B cell (primary cell): ENCODE measurements at regions not wholly inside any gene's neighbourhood (a gene's known extent, or its start where the extent isn't known, plus 50 kb on each side); places are given as distances from the start of the nearest gene placed in this dataset.

Source experiments
- ATAC-seq: fragments of 200-7000 bp; cut with Tn5 transposase; one replicate; pipeline ENCODE4 v1.10.0; 2021; ENCODE audit warnings: low read depth, mild to moderate bottlenecking, moderate number of reproducible peaks, moderate library complexity
- CTCF ChIA-PET: fragments of 350-600 bp; sonication (Branson Sonifier 250); formaldehyde crosslinking; loops from one replicate; lab custom pipeline; 2021; ENCODE audit warnings: antibody characterized with exemption, inconsistent platforms; lab: Charles Lee
- POLR2A ChIA-PET: fragments of 350-600 bp; sonication (Branson Sonifier 250); formaldehyde crosslinking; loops from one replicate; lab custom pipeline; 2021; ENCODE audit warnings: antibody characterized with exemption; lab: Charles Lee
- DNase-seq: peaks from one replicate; pipeline ENCODE4 v3.0.0; 2013
- H2AFZ ChIP-seq: 2 replicates; pipeline ENCODE4 v1.6.1; 2012; ENCODE audit warnings: mild to moderate bottlenecking, low read depth, low read length; ENCODE audit not compliant: insufficient read depth, poor library complexity, severe bottlenecking
- H3K27ac ChIP-seq, 2 donors: 1 replicate in 1 of 2; 2 replicates in 1 of 2; pipeline ENCODE4 v1.5.1; 2012 to 2013; ENCODE audit warnings: low read length in 2 of 2, mild to moderate bottlenecking in 2 of 2, moderate library complexity in 1 of 2
- H3K27me3 ChIP-seq, 4 experiments: fragments of 200-600 bp in 1 of 4; sonication (generic) in 1 of 4; replicated peaks in 1 of 4; 1 replicate in 2 of 4; 2 replicates in 2 of 4; pipeline versions ENCODE4 v1.6.1 to v1.7.0; 2013 to 2016; ENCODE audit warnings: low read length in 3 of 4, mild to moderate bottlenecking in 2 of 4, mixed read lengths in 1 of 4, moderate library complexity in 1 of 4; ENCODE audit not compliant: insufficient read depth in 4 of 4, control insufficient read depth in 3 of 4; ENCODE audit errors: control extremely low read depth in 1 of 4
- H3K36me3 ChIP-seq, 2 experiments: replicated peaks in 1 of 2; 1 replicate in 1 of 2; 2 replicates in 1 of 2; pipeline versions ENCODE4 v1.6.1 to v1.7.1; 2013; ENCODE audit warnings: low read length in 1 of 2; ENCODE audit not compliant: insufficient read depth in 2 of 2, control insufficient read depth in 1 of 2; ENCODE audit errors: control extremely low read depth in 1 of 2, extremely low read depth in 1 of 2
- H3K4me1 ChIP-seq, 2 donors: fragments of 200-600 bp in 1 of 2; sonication (generic) in 1 of 2; 1 replicate in 1 of 2; 2 replicates in 1 of 2; pipeline versions ENCODE4 v1.5.1 to v1.6.1; 2013 to 2017; ENCODE audit warnings: low read length in 2 of 2; ENCODE audit not compliant: control insufficient read depth in 2 of 2, insufficient read depth in 2 of 2
- H3K4me2 ChIP-seq: replicated peaks from 2 replicates; pipeline ENCODE3; 2012; ENCODE audit warnings: mild to moderate bottlenecking, low read depth, low read length; ENCODE audit not compliant: poor library complexity, severe bottlenecking
- H3K4me3 ChIP-seq, 5 experiments: fragments of 200-600 bp in 1 of 5; sonication (generic) in 1 of 5; 1 replicate in 3 of 5; 2 replicates in 2 of 5; pipeline versions ENCODE4 v1.5.1 to v1.7.0; 2011 to 2016; ENCODE audit warnings: low read length in 4 of 5, mild to moderate bottlenecking in 4 of 5, low read depth in 2 of 5, control low read depth in 1 of 5, moderate library complexity in 1 of 5; ENCODE audit not compliant: insufficient read depth in 1 of 5; ENCODE audit errors: control extremely low read depth in 1 of 5, extremely low read depth in 1 of 5
- H3K79me2 ChIP-seq: fragments of 200-600 bp; sonication (generic); one replicate; pipeline ENCODE4 v1.6.0; 2016; ENCODE audit warnings: low read length; ENCODE audit not compliant: control insufficient read depth, insufficient read depth
- H3K9ac ChIP-seq: fragments of 200-600 bp; sonication (generic); 2 replicates; pipeline ENCODE4 v1.6.1; 2017; ENCODE audit warnings: mild to moderate bottlenecking, low read length, moderate library complexity
- H3K9me3 ChIP-seq, 3 donors: one replicate each; pipeline versions ENCODE4 v1.6.1 to v1.7.1; 2013; ENCODE audit warnings: low read length in 2 of 3; ENCODE audit not compliant: control insufficient read depth in 2 of 3, insufficient read depth in 1 of 3; ENCODE audit errors: control extremely low read depth in 1 of 3
- H4K20me1 ChIP-seq: 2 replicates; pipeline ENCODE4 v1.6.0; 2012; ENCODE audit warnings: mild to moderate bottlenecking, low read length; ENCODE audit not compliant: insufficient read depth, control insufficient read depth, poor library complexity, severe bottlenecking
- H3K27ac Mint-ChIP-seq: one replicate; pipeline ENCODE4 v1.8.0; 2021; ENCODE audit warnings: mixed read lengths
- H3K27me3 Mint-ChIP-seq: one replicate; pipeline ENCODE4 v1.8.0; 2021; ENCODE audit warnings: mixed read lengths
- H3K4me1 Mint-ChIP-seq: one replicate; pipeline ENCODE4 v1.8.0; 2021; ENCODE audit warnings: mixed read lengths
- H3K4me3 Mint-ChIP-seq: one replicate; pipeline ENCODE4 v1.8.0; 2021; ENCODE audit warnings: mixed read lengths
- H3K9me3 Mint-ChIP-seq: one replicate; pipeline ENCODE4 v1.8.0; 2022; ENCODE audit warnings: mixed read lengths; ENCODE audit not compliant: insufficient read depth
- EZH2 ChIP-seq: IDR thresholded peaks from 2 replicates; pipeline ENCODE4 v1.6.1; 2012; ENCODE audit warnings: borderline replicate concordance, low read depth, mild to moderate bottlenecking, moderate library complexity, low read length; ENCODE audit not compliant: insufficient read depth, poor library complexity, severe bottlenecking
- WGBS: methylation state at CpG from one replicate; pipeline ENCODE4 v1.1.5; 2013; ENCODE audit warnings: missing lambda C conversion rate; ENCODE audit not compliant: insufficient coverage; 5-methylcytosine and 5-hydroxymethylcytosine counted together
- intact Hi-C: fragments of 100-400 bp; cut with micrococcal nuclease; formaldehyde crosslinking; loops from one replicate; pipeline ENCODE4 v1.10.0; 2022
- TF ChIP-seq, protein P1 (sequence below): fragments of 200-600 bp; IDR thresholded peaks from one replicate; pipeline ENCODE4 v1.8.0; 2022; ENCODE audit warnings: antibody characterized with exemption, mild to moderate bottlenecking

DNA sequence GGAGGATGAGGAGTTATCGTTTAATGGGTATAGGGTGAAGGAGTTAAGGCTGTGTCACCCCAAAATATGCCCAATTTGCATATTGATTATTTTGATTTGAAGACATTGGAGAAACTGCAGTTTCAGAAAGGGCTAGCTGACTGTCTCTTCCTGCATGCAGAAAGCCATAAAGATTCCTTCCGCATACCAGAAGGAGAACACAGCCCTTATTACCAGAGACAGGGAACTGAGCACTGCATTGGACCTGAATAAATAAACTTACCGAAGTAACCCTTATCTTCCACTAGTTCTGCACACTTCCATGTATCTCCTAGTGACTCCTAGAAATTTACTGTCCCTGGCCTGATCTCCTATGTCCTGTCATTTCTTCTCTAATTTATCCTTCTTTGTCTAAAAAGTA lies 821.9 kb upstream of the AUTS2 start:
- no peak for ATAC-seq
- Histone ChIP-seq H3K9me3 (peaks cover 0 to 13% (median 0%) of the 10 kb centered on the region in 3 donors), H3K27me3 (no peaks in the 10 kb centered on the region), H3K36me3 (no peaks in the 10 kb centered on the region), H3K27ac (no peak overlapping the region), H3K4me3 (no peak overlapping the region), H3K4me1 (no peaks in the 10 kb centered on the region), H4K20me1 (no peaks in the 10 kb centered on the region), H2AFZ (no peak overlapping the region), H3K4me2 (no peak overlapping the region), H3K79me2 (no peaks in the 10 kb centered on the region), H3K9ac (no peak overlapping the region)
- no peaks in the 10 kb centered on the region for H3K9me3 Mint-ChIP-seq
- no peak overlapping the region for H3K27ac Mint-ChIP-seq
- intact Hi-C loops = no loop called here
- no peak overlapping the region for H3K4me3 Mint-ChIP-seq
- ChIA-PET POLR2A (no interaction called here), CTCF (no interaction called here)
- no peak for DNase-seq
- WGBS = 77% methylated on average over 3 of the region's 3 CpGs
- no peaks in the 10 kb centered on the region for H3K27me3 Mint-ChIP-seq
- no peaks in the 10 kb centered on the region for H3K4me1 Mint-ChIP-seq
- no peak for TF ChIP-seq EZH2
- TF ChIP-seq, protein P1, sequence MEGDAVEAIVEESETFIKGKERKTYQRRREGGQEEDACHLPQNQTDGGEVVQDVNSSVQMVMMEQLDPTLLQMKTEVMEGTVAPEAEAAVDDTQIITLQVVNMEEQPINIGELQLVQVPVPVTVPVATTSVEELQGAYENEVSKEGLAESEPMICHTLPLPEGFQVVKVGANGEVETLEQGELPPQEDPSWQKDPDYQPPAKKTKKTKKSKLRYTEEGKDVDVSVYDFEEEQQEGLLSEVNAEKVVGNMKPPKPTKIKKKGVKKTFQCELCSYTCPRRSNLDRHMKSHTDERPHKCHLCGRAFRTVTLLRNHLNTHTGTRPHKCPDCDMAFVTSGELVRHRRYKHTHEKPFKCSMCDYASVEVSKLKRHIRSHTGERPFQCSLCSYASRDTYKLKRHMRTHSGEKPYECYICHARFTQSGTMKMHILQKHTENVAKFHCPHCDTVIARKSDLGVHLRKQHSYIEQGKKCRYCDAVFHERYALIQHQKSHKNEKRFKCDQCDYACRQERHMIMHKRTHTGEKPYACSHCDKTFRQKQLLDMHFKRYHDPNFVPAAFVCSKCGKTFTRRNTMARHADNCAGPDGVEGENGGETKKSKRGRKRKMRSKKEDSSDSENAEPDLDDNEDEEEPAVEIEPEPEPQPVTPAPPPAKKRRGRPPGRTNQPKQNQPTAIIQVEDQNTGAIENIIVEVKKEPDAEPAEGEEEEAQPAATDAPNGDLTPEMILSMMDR = no peak

DNA sequence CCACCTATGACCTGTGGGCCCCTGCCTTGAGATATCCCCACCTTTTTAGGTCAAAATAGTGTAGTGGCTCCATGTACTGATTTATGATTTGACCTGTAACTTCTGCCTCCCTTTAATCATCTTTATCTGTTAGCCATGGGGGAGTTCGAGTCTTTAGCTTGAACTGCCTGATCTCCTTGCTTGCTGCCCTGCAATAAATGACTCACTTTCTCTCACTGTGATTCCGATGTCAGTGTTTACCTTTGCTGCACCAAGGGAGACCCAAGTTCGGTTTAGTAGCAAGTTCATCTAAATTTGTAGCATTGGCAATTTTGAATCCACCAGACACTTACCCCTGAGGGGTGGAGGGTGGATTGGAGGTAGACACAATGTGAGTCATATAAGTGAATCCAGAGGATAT lies 814.6 kb upstream of the AUTS2 start:
- Histone ChIP-seq H3K79me2 (no peaks in the 10 kb centered on the region), H3K27ac (no peak overlapping the region), H4K20me1 (no peaks in the 10 kb centered on the region), H3K9me3 (peaks cover 0 to 6% (median 0%) of the 10 kb centered on the region in 3 donors), H3K4me2 (no peak overlapping the region), H2AFZ (no peak overlapping the region), H3K36me3 (no peaks in the 10 kb centered on the region), H3K9ac (no peak overlapping the region), H3K27me3 (no peaks in the 10 kb centered on the region), H3K4me3 (no peak overlapping the region), H3K4me1 (no peaks in the 10 kb centered on the region)
- ATAC-seq = no peak
- ChIA-PET CTCF (no interaction called here), POLR2A (no interaction called here)
- TF ChIP-seq, protein P1 = no peak
- TF ChIP-seq EZH2 = no peak
- H3K27ac Mint-ChIP-seq = no peak overlapping the region
- no peak overlapping the region for H3K4me3 Mint-ChIP-seq
- WGBS = 90% methylated on average over 2 of the region's 3 CpGs
- DNase-seq = no peak
- peaks cover 3% of the 10 kb centered on the region for H3K9me3 Mint-ChIP-seq
- no peaks in the 10 kb centered on the region for H3K27me3 Mint-ChIP-seq
- intact Hi-C loops = no loop called here
- no peaks in the 10 kb centered on the region for H3K4me1 Mint-ChIP-seq
